Tibial nerve (tissue), 4 donors: ENCODE measurements at regions not wholly inside any gene's neighbourhood (a gene's known extent, or its start where the extent isn't known, plus 50 kb on each side); places are given as distances from the start of the nearest gene placed in this dataset.

ENCODE experiments used
- DNase-seq, 2 donors: peaks; one replicate each; pipeline ENCODE4 v3.0.0-alpha.2; 2019; ENCODE audit warnings: low spot score in 2 of 2
- H3K27ac ChIP-seq, 4 donors: fragments of 200-600 bp; sonication (generic) in 3 of 4; one replicate each; pipeline ENCODE4 v1.5.1; 2017 to 2019; ENCODE audit warnings: mild to moderate bottlenecking in 1 of 4
- H3K27me3 ChIP-seq, 2 donors: fragments of 200-600 bp; sonication (generic) in 1 of 2; one replicate each; pipeline versions ENCODE4 v1.5.1 to v1.6.0; 2017 to 2019
- H3K36me3 ChIP-seq, 3 donors: fragments of 200-600 bp; sonication (generic); one replicate each; pipeline ENCODE4 v1.5.1; 2018 to 2019
- H3K4me1 ChIP-seq, 4 donors: fragments of 200-600 bp; sonication (generic) in 3 of 4; one replicate each; pipeline ENCODE4 v1.5.1; 2017 to 2019
- H3K4me3 ChIP-seq, 4 donors: fragments of 200-600 bp; sonication (generic) in 3 of 4; one replicate each; pipeline ENCODE4 v1.5.1; 2017 to 2019; ENCODE audit warnings: mild to moderate bottlenecking in 1 of 4, moderate library complexity in 1 of 4
- H3K9me3 ChIP-seq, 4 donors: fragments of 200-600 bp; sonication (generic) in 3 of 4; one replicate each; pipeline ENCODE4 v1.5.1; 2017 to 2019
- EP300 ChIP-seq, 2 donors: sonication (generic); formaldehyde crosslinking; IDR thresholded peaks; one replicate each; pipeline ENCODE4 v1.6.1; 2017; ENCODE audit warnings: antibody characterized with exemption in 2 of 2, mild to moderate bottlenecking in 1 of 2
- POLR2A ChIP-seq, 2 donors: fragments of 450-650 bp; IDR thresholded peaks; one replicate each; pipeline ENCODE4 v1.6.1; 2017; ENCODE audit warnings: antibody characterized with exemption in 2 of 2, mild to moderate bottlenecking in 2 of 2, moderate library complexity in 2 of 2
- WGBS, 2 donors: methylation state at CpG; one replicate each; pipeline ENCODE4 v1.1.5; 2018; 5-methylcytosine and 5-hydroxymethylcytosine counted together
- TF ChIP-seq, protein P1 (sequence below), 5 experiments: fragments of 200-600 bp in 3 of 5; fragments of 450-650 bp in 2 of 5; sonication (generic) in 3 of 5; IDR thresholded peaks; one replicate each; pipeline ENCODE4 v1.5.1; 2016 to 2019; ENCODE audit warnings: antibody characterized with exemption in 5 of 5, mild to moderate bottlenecking in 3 of 5, moderate library complexity in 2 of 5

DNA sequence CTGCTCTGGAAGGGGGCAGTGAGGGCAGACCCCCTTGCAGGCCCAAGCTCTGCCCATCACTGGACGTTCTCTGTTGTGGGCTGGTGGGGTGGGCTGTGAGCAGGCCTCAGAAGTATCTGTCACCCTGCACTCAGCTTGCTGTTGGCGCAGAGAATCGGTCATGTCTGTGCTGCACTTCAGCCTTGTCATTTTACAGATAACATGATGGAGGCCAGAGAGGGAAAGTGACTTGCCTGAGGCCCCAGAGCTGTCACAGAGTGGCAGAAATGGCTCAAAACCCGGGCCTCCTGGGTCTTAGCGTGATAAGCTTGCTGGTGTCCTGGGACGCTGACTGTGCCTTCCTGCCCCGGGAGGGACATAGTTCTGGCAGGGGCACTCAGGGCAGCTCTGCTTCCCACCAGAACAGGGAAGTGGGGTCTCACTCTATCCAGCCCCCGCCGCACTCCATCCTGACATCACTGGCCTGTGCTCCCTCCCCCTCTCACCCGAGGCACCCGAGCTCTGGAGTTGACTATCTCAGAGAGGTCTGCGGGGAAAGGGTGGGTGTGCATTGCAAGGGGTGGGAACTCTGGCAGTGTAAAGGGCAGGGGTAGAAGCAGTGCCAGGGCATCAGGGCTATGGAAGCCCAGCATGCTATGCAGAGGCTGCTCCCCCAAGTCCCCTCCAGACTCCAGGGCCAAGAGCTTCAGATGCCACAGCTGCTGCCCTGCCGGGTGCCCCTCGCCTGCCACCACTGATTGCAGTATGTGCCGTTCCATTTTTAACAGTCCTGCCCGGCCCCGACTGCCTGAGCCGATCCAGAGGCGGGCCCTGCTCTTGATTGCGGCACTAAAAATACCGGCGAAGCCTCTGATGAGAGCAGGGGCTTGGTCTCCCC is 50.4 kb upstream of the NECTIN1 start:
- H3K4me1 ChIP-seq: peaks cover 0 to 27% (median 0%) of the 10 kb centered on the region in 4 donors
- H3K9me3 ChIP-seq: peaks cover 0 to 11% (median 0%) of the 10 kb centered on the region in 4 donors
- peak overlapping the region in 1 of 4 donors; percentile 5 for H3K27ac ChIP-seq
- DNase-seq: no peak
- H3K4me3 ChIP-seq: no peak overlapping the region
- TF ChIP-seq POLR2A (IDR thresholded peaks at IDR 0.05): no peak
- TF ChIP-seq EP300 (IDR thresholded peaks at IDR 0.05): no peak
- TF ChIP-seq, protein P1, sequence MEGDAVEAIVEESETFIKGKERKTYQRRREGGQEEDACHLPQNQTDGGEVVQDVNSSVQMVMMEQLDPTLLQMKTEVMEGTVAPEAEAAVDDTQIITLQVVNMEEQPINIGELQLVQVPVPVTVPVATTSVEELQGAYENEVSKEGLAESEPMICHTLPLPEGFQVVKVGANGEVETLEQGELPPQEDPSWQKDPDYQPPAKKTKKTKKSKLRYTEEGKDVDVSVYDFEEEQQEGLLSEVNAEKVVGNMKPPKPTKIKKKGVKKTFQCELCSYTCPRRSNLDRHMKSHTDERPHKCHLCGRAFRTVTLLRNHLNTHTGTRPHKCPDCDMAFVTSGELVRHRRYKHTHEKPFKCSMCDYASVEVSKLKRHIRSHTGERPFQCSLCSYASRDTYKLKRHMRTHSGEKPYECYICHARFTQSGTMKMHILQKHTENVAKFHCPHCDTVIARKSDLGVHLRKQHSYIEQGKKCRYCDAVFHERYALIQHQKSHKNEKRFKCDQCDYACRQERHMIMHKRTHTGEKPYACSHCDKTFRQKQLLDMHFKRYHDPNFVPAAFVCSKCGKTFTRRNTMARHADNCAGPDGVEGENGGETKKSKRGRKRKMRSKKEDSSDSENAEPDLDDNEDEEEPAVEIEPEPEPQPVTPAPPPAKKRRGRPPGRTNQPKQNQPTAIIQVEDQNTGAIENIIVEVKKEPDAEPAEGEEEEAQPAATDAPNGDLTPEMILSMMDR (IDR thresholded peaks at IDR 0.05): no peak
- no peaks in the 10 kb centered on the region for H3K36me3 ChIP-seq
- WGBS, 2 donors: 40 to 41% methylated on average over 21 to 22 of the region's 22 CpGs
- H3K27me3 ChIP-seq: peaks cover 0 to 9% of the 10 kb centered on the region in 2 donors
